NCI-H2107 treated with DMSO at 0.1 percent for 48 hours (cell line): ENCODE measurements at regions not wholly inside any gene's neighbourhood (a gene's known extent, or its start where the extent isn't known, plus 50 kb on each side); places are given as distances from the start of the nearest gene placed in this dataset.
"Not testable (repeated sequence)": the region's sequence is repeated elsewhere in the genome, so short reads cannot be mapped to it uniquely, and the experiment has no call there.

Experiments used
- DNase-seq: peaks from one replicate; lab custom pipeline; 2025; ENCODE audit not compliant: unreplicated experiment; lab: John Stamatoyannopoulos, UW

DNA sequence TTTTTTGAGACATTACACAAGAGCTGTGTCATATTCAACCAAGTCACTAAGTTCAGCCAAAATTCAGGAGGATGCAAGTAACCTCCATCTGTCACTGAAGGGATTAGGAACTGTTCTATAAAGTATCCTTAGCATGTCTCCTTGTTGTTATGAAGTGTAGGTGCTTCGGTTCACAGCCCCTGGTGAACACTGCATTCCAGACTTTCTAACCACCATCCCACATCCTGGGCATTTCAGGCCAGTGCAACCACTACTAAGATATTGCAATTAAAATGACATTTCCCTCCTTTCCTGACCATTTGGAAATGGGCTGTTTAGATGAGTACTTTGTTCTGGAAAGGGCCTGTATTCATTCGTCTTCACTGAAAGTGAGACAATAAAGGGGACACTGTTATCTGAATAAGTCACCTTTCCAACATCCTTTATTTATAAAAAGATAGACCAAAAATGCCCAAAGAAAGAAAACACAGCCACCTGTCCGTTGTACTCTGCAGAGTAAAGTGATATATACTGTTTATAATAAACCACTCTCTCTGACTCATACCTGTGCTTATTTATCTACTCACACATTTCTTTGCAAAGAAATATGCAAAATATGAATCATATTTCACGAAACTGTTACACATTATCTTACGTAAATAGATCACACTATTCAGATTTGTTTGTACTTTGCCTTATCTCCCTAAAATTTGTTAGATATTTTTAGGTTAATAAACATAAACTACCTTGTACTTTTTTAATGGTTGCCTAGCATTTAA lies 861.9 kb downstream of the CDH18 start:
- DNase-seq: no peak

DNA sequence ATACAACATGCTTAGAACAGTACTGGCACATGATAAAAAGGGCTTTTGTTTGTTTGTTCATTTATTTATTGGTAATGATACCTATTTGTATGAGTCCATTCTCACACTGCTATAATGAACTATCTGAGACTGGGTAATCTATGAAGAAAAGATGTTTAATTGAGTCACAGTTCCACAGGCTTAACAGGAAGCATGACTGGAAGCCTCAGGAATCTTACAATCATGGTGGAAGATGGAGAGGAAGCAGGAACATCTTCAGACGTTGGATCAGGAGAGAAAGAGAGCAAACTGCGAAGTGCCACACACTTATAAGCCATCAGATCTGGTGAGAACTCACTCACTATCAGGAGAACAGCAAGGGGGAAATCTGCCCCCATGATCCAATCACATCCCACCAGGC lies 847.7 kb downstream of the CDH18 start:
- no peak for DNase-seq

DNA sequence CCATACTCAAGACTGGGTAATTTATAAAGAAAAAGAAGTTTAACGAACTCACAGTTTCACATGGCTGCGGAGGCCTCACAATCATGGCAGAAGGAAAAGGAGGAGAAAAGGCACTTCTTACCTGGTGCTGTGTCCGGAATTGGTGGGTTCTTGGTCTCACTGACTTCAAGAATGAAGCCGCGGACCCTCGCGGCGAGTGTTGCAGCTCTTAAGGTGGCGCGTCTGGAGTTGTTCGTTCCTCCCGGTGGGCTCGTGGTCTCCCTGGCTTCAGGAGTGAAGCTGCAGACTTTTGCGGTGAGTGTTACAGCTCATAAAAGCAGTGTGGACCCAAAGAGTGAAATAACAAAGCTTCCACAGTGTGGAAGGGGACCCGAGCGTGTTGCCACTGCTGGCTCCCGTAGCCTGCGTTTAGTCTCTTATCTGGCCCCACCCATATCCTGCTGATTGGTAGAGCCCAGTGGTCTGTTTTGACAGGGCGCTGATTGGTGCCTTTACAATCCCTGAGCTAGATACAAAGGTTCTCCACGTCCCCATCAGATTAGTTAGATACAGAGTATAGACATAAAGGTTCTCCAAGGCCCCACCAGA lies 846.0 kb downstream of the CDH18 start:
- DNase-seq: not testable (repeated sequence)

DNA sequence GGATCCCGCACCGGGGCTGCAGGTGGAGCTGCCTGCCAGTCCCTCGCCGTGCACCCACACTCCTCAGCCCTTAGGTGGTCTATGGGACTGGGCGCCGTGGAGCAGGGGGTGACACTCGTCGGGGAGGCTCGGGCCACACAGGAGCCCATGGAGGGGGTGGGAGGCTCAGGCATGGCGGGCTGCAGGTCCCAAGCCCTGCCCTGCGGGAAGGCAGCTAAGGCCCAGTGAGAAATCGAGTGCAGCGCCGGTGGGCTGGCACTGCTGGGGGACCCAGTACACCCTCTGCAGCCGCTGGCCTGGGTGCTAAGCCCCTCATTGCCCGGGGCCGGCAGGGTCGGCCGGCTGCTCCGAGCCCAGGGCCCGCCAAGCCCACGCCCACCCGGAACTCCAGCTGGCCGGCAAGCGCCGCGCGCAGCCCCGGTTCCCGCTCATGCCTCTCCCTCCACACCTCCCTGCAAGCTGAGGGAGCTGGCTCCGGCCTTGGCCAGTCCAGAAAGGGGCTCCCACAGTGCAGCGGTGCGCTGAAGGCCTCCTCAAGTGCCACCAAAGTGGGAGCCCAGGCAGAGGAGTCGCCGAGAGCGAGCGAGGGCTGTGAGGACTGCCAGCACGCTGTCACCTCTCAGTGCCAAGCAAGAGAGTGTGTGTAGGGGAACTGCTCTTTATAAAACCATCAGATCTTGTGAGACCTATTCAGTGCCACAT lies 845.1 kb downstream of the CDH18 start:
- not testable (repeated sequence) for DNase-seq

- no peak for DNase-seq
Observed at GRCh38 chr5:19143935-19144334, 844.1 kb downstream of the CDH18 start.

DNA sequence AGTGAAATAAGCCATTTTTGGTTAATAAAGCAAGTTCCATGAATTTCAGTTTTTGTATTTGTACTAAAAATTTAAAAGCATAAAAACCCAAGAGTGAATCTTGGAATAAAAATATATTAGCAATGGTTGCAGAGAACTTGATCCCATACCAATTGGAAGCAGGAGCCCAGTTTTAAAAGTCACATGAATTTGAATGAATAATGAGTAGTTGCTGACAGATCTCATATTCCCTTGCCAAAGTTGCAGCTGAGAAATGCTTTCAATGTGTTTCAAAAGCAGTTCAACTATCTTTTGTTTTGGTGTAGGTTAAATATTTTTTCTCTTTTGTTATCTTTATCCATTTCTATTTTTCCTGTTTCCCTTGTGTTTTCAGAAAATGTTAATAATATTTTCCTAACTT lies 818.6 kb downstream of the CDH18 start:
- no peak for DNase-seq

DNA sequence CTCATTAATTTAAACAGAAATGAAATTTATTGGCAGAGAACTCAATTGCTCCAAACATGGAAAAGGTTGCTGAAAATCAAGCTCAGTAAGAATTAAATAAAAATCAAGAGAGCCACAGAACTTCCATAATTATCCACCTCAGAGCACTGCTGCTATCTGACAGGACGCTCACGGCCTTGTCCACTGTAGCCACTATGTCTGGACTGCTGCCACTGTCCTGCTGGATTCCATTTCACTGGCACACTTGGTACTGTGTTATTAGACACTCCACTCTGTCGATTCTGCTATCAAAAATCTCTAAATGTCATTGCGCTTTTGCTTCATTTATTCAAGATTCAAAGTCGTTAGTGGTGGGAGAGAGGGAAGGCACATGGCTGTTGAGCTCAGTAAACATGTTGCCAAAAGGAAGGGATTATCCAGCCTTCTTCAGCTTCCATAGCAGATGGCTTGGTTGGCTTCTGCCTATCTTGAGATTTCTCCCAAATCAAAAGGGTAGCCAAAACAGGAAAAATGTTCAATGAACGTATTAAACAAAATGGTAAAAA lies 815.0 kb downstream of the CDH18 start:
- no peak for DNase-seq

DNA sequence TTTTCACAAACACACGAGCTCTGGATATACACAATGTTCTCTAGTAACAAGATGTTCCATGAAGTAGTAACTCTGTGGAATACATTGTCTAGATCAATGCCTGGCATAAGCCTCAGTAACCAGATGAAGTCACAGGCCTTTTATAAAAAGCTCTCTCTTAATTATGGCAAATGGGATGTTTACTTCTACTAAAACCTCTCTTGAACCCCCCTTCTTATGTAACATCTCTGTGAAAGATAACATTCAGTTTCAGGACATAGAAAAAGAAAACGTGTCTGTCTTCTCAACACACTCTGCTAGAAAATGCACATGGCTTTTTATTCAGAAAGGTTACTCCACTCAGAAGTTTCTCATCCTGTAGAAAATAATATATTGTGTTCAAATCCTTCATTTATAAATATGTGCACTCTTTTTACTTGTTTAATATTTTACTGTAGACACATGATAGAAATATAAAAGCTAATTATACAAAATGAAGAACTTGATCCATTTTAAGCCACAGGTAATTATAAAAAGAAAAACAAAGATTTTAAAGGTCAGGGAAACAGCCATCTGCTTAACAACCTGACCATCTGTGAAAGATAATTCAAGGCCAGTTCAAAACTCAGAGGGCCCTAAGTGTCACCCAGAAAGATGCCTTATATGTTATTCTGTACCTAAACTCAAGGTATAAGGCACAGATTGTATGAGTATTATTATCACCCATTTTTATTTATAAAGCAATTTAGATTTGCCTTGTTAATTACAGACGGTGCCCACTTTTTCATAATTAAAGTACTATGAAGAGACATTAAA lies 812.0 kb downstream of the CDH18 start:
- no peak for DNase-seq

DNA sequence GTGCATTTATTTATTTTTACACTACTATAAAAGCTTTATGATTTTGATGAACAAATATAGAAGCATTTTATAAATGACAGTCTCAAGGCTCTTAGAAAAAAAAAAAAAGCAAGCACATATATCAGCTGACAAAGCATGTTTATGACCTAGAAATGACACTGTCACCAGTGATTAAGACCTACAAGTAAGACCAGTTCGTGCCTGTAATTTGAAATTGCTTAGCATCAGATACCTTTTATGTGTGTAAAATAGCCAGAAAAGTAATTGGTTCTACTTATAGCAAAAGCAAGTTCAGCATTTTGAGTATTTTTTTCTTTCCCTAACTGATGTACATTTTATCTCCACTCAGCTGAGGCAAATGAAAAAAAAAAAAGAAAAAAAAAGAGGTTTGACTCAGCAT lies 808.4 kb downstream of the CDH18 start:
- DNase-seq: no peak

DNA sequence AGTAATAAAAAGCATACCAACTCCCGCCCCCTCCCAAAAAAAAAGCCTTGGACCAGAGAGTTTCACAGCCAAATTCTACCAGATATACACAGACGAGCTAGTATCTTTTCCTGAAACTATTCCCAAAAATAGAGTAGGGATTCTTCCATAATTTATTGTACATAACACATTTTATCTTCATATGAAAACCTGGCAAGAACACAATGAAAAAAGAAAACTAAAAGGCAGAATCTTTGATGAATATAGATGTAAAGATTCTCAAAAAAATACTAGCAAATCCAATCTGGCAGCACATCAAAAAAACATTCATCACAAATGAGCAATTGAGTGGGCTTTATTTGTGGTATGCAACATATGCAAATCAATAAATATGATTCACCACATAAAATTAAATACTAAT lies 798.8 kb downstream of the CDH18 start:
- DNase-seq: no peak

- no peak for DNase-seq
Observed at GRCh38 chr5:19193631-19194030, 794.4 kb downstream of the CDH18 start.

GRCh38 chr5:19196631-19197030 lies 791.4 kb downstream of the CDH18 start:
- no peak for DNase-seq

- DNase-seq: no peak
Observed at GRCh38 chr5:19200251-19200650, 787.7 kb downstream of the CDH18 start.

DNA sequence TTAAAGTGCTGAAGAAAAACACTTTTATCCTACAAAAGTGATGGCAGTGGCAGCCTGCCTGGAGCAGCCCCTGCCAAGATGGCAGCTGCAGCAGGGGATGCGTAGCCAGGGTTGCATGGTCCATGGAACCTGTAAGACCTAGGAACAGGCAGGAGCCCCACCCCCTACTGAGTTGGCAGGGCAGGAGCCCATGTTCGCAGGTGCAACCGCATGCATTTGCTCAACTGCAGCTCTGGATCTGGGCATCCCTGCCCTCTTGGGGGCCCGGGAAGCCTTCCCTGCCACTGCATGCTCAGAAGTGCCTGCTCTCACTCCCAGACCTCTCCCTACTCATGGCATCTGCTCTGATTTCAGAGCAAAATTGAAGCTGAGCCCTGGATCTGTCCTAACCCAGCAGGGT lies 779.6 kb downstream of the CDH18 start:
- no peak for DNase-seq

GRCh38 chr5:19210886-19211285 lies 777.1 kb downstream of the CDH18 start:
- DNase-seq: no peak

DNA sequence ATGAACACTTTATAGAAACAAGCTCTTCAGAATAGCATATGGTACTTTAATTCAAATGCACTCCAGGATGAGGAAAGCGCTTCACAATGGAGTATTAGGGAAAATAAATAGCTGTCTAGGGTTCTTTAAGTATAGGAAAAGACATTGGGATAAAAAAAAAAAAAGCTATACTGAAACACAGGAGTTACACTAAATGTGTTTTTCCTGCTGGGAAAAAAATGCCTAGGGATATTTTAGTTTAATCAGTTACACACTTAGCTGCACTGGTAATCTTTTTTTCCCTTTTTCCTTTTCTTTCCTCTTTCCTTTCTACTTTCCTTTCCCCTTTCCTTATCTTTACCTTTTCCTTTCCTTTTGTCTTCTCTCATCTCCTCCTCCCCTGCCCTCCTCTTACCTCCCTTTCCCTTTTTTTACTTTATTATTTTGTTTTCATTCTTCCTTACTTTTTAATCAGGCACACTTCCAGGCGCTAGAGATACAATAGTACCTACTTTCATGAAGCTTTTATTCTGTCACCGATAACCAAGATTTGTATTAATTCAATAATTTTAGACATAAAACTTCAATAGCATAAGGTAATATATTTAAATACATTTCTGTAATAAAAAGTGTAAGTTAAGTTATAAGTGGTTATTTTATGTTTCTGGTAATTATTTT lies 758.7 kb downstream of the CDH18 start:
- DNase-seq: no peak

DNA sequence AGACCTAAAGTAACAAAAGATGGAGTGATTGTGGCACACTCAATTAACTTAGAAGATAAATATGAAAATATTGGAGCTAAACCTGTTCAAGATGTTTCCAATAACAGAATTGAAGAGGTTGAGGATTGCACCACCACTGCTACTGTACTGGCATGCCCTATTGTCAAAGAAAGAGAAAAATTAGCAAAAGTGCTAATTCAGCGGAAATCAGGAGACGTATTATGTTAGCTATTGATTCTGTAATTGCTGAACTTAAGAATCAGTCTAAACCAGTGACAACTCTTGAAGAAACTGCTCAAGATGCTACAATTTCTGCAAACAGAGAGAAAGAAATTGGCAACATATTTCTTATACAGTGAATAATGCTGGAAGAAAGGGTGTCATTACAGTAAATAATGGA lies 754.4 kb downstream of the CDH18 start:
- no peak for DNase-seq

- no peak for DNase-seq
Observed at GRCh38 chr5:19235101-19235584, 752.9 kb downstream of the CDH18 start.

DNA sequence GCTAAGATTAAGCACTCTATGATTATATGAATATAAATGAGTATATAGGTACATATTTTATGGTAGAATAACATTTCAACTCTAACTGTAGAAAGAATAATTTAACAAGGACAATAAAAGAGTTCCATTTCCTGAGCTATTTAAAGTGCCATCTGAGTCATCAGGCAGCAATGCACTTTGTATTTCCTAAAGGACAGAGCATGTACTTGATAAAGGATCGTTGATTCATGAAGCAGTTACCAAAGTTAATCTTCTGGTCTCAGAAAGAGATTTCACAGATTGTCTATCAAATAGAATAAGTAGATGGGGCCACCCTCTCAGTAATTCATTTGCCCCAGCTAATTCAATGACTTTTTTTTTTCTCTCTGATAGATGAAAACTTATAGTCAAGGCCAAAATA lies 747.8 kb downstream of the CDH18 start:
- no peak for DNase-seq

DNA sequence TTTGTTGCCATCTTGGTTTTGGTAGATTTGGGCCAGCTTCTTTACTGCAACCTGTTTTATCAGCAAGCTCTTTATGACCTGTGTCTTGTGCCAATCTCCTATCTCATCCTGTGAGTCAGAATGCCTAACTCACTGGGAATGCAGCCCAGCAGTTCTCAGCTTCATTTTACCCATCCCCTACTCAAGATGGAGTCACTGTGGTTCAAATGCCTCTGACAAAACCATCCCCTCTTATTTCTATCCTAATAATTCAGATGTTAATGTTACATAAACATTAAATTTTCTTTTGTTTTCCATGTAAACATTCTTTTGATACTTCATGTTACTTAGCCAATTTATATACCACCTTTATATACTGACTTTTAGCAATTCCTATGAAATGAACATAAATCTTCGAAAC lies 746.3 kb downstream of the CDH18 start:
- no peak for DNase-seq

- not testable (repeated sequence) for DNase-seq
Observed at GRCh38 chr5:19246191-19246590, 741.8 kb downstream of the CDH18 start.
